Nephron (organoid): ENCODE measurements at regions not wholly inside any gene's neighbourhood (a gene's known extent, or its start where the extent isn't known, plus 50 kb on each side); places are given as distances from the start of the nearest gene placed in this dataset.

Source experiments
- H3K27ac Mint-ChIP-seq, 3 experiments: 2 replicates each; pipeline ENCODE4 v1.8.0; 2020; ENCODE audit warnings: mixed read lengths in 3 of 3, mild to moderate bottlenecking in 2 of 3, moderate library complexity in 1 of 3
- H3K27me3 Mint-ChIP-seq: 2 replicates; pipeline ENCODE4 v1.8.0; 2021; ENCODE audit warnings: low read depth, mild to moderate bottlenecking, moderate library complexity, mixed read lengths
- H3K36me3 Mint-ChIP-seq: 2 replicates; pipeline ENCODE4 v1.8.0; 2020; ENCODE audit warnings: low read depth, mixed read lengths
- H3K4me1 Mint-ChIP-seq: 2 replicates; pipeline ENCODE4 v1.8.0; 2020; ENCODE audit warnings: mixed read lengths
- H3K4me3 Mint-ChIP-seq, 3 experiments: 2 replicates each; pipeline ENCODE4 v1.8.0; 2020; ENCODE audit warnings: mild to moderate bottlenecking in 3 of 3, mixed read lengths in 3 of 3, moderate library complexity in 2 of 3
- H3K9me3 Mint-ChIP-seq: 2 replicates; pipeline ENCODE4 v1.8.0; 2020; ENCODE audit warnings: mixed read lengths
- CTCF ChIP-seq, 3 experiments: fragments of 200-600 bp; sonication (generic); IDR thresholded peaks; one replicate each; pipeline ENCODE4 v1.5.0; 2021; ENCODE audit warnings: antibody characterized with exemption in 3 of 3; ENCODE audit not compliant: unreplicated experiment in 3 of 3

DNA sequence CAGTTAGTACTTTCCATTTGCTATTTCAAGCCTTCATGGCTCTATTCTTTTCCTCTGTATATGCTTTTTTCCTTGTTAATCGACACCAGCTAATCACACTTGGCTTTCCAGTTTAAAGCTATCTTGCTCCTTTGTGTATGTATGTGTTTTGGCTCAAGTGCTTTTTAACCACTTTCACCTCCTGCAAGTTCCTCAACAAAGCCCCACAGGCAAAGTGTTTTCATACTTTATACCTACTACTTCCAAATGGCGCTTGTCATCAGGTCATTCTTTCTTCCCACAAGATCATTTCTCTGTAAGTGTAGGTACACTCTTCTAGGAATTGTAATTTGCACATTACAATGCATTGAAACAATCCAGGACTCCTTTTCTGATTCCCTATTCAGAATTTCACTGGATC lies 64.0 kb upstream of the FIGN start:
- Mint-ChIP-seq H3K9me3 (no peaks in the 10 kb centered on the region), H3K36me3 (no peaks in the 10 kb centered on the region), H3K27ac (peak overlapping the region in 1 of 3 experiments; percentile 83), H3K4me3 (no peak overlapping the region), H3K27me3 (peaks cover 21% of the 10 kb centered on the region), H3K4me1 (peaks cover 44% of the 10 kb centered on the region)
- no peak for TF ChIP-seq CTCF (IDR thresholded peaks at IDR 0.05; ENCODE audit: unreplicated experiment in 3 of 3)

DNA sequence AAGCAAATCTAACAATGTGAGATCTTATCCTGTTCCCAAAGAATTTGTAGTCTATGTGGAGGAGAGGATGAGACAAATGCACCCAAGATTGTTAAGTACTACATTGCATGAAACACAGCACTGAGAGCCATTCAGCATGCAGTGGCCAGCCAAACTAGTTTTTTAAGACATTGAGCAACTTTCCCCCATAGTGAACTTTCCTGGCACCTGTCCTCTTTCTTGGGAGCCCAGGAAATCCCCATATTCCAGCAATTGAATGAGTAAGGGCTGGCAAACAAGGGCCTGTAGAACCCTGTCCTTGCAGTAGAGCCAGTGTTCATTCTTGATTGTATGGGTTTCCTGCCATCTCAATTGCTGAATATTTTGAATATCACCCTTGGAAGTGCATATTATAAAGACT lies 58.8 kb upstream of the FIGN start:
- TF ChIP-seq CTCF (IDR thresholded peaks at IDR 0.05; ENCODE audit: unreplicated experiment in 3 of 3): no peak
- Mint-ChIP-seq H3K27ac (no peak overlapping the region), H3K4me1 (peaks cover 11% of the 10 kb centered on the region), H3K36me3 (no peaks in the 10 kb centered on the region), H3K27me3 (peaks cover 30% of the 10 kb centered on the region), H3K9me3 (no peaks in the 10 kb centered on the region), H3K4me3 (no peak overlapping the region)
